Fibroblast of pulmonary artery (primary cell): ENCODE measurements at regions not wholly inside any gene's neighbourhood (a gene's known extent, or its start where the extent isn't known, plus 50 kb on each side); places are given as distances from the start of the nearest gene placed in this dataset.

Source experiments
- DNase-seq: peaks from one replicate; pipeline ENCODE4 v3.0.0-alpha.2; 2010; ENCODE audit warnings: low read depth
- H3K4me3 ChIP-seq: replicated peaks from 2 replicates; pipeline ENCODE4 v1.5.1; 2011; ENCODE audit warnings: low read depth, mild to moderate bottlenecking, control low read depth, low read length, moderate library complexity
- CTCF ChIP-seq: IDR thresholded peaks from 2 replicates; pipeline ENCODE4 v1.5.1; 2011; ENCODE audit warnings: mild to moderate bottlenecking, control low read depth, low read length, inconsistent platforms; ENCODE audit errors: missing control alignments

GRCh38 chr15:62445244-62445643 is 280.2 kb upstream of the C2CD4B start:
- TF ChIP-seq CTCF, result no peak
- no peak overlapping the region for H3K4me3 ChIP-seq
- no peak for DNase-seq

GRCh38 chr15:62446984-62447383 is 281.9 kb upstream of the C2CD4B start:
- no peak for DNase-seq
- no peak overlapping the region for H3K4me3 ChIP-seq
- no peak for TF ChIP-seq CTCF

- no peak for TF ChIP-seq CTCF
Measured at GRCh38 chr15:62447742-62448141, 282.7 kb upstream of the C2CD4B start.

GRCh38 chr15:62449638-62450037 is 284.6 kb upstream of the C2CD4B start:
- H3K4me3 ChIP-seq, result no peak overlapping the region
- TF ChIP-seq CTCF, result no peak
- DNase-seq, result peak; percentile 46

More at GRCh38 chr15:62447742-62448141, 282.7 kb upstream of the C2CD4B start:
- DNase-seq, result no peak
- no peak overlapping the region for H3K4me3 ChIP-seq

- no peak for TF ChIP-seq CTCF
- no peak overlapping the region for H3K4me3 ChIP-seq
- no peak for DNase-seq
Measured at GRCh38 chr15:62450061-62450460, 285.0 kb upstream of the C2CD4B start.

- H3K4me3 ChIP-seq, result no peak overlapping the region
- no peak for TF ChIP-seq CTCF
- no peak for DNase-seq
Measured at GRCh38 chr15:62452026-62452425, 286.9 kb upstream of the C2CD4B start.

GRCh38 chr15:62452667-62453066 is 287.6 kb upstream of the C2CD4B start:
- no peak for TF ChIP-seq CTCF
- no peak for DNase-seq

More at GRCh38 chr15:62452667-62453066, 287.6 kb upstream of the C2CD4B start:
- H3K4me3 ChIP-seq, result no peak overlapping the region
